Endodermal cell (in vitro differentiated cells): ENCODE measurements at regions not wholly inside any gene's neighbourhood (a gene's known extent, or its start where the extent isn't known, plus 50 kb on each side); places are given as distances from the start of the nearest gene placed in this dataset.

ENCODE experiments used
- DNase-seq: peaks from one replicate; pipeline ENCODE4 v3.0.0-alpha.2; 2017
- H3K27ac ChIP-seq: 2 replicates; pipeline ENCODE4 v1.5.1; 2013; ENCODE audit warnings: mild to moderate bottlenecking, low read depth, low read length, moderate library complexity
- H3K27me3 ChIP-seq: 2 replicates; pipeline ENCODE4 v1.6.1; 2013; ENCODE audit warnings: mild to moderate bottlenecking, low read length, moderate library complexity; ENCODE audit not compliant: insufficient read depth, control insufficient read depth, poor library complexity, severe bottlenecking
- H3K36me3 ChIP-seq: 2 replicates; pipeline ENCODE4 v1.7.0; 2013; ENCODE audit warnings: mild to moderate bottlenecking, low read length, moderate library complexity; ENCODE audit not compliant: control insufficient read depth, insufficient read depth
- H3K4me1 ChIP-seq: one replicate; pipeline ENCODE4 v1.7.0; 2013; ENCODE audit warnings: low read length; ENCODE audit not compliant: control insufficient read depth, insufficient read depth
- H3K4me3 ChIP-seq: 2 replicates; pipeline ENCODE4 v1.5.1; 2013; ENCODE audit warnings: mild to moderate bottlenecking, low read length, moderate library complexity
- H3K9ac ChIP-seq: 2 replicates; pipeline ENCODE4 v1.6.1; 2013; ENCODE audit warnings: mild to moderate bottlenecking, low read length, moderate library complexity; ENCODE audit not compliant: poor library complexity, severe bottlenecking; ENCODE audit errors: extremely low read depth
- H3K9me3 ChIP-seq: 2 replicates; pipeline ENCODE4 v1.6.1; 2013; ENCODE audit warnings: mild to moderate bottlenecking, low read length, moderate library complexity; ENCODE audit not compliant: control insufficient read depth
- H3K27ac Mint-ChIP-seq: 2 replicates; pipeline ENCODE4 v1.8.0; 2020; ENCODE audit warnings: mixed read lengths
- H3K27me3 Mint-ChIP-seq: 2 replicates; pipeline ENCODE4 v1.8.0; 2021; ENCODE audit warnings: mild to moderate bottlenecking, mixed read lengths; ENCODE audit not compliant: insufficient read depth
- H3K36me3 Mint-ChIP-seq: 2 replicates; pipeline ENCODE4 v1.8.0; 2020; ENCODE audit warnings: low read depth, mixed read lengths
- H3K4me1 Mint-ChIP-seq: 2 replicates; pipeline ENCODE4 v1.8.0; 2020; ENCODE audit warnings: mixed read lengths
- H3K4me3 Mint-ChIP-seq: 2 replicates; pipeline ENCODE4 v1.8.0; 2020; ENCODE audit warnings: mild to moderate bottlenecking, moderate library complexity, mixed read lengths
- H3K9me3 Mint-ChIP-seq: 2 replicates; pipeline ENCODE4 v1.8.0; 2020; ENCODE audit warnings: mild to moderate bottlenecking, mixed read lengths
- CTCF ChIP-seq: fragments of 200-600 bp; sonication (generic); conservative IDR thresholded peaks from 2 replicates; pipeline ENCODE4 v1.5.0; 2021; ENCODE audit warnings: antibody characterized with exemption, mild to moderate bottlenecking
- WGBS, 2 experiments: methylation state at CpG; one replicate each; pipeline versions ENCODE4 v1.1.5 to v1.1.7; 2013; ENCODE audit warnings: missing lambda C conversion rate in 2 of 2, mixed read lengths in 1 of 2; ENCODE audit not compliant: insufficient coverage in 1 of 2, insufficient read length in 1 of 2; 5-methylcytosine and 5-hydroxymethylcytosine counted together

DNA sequence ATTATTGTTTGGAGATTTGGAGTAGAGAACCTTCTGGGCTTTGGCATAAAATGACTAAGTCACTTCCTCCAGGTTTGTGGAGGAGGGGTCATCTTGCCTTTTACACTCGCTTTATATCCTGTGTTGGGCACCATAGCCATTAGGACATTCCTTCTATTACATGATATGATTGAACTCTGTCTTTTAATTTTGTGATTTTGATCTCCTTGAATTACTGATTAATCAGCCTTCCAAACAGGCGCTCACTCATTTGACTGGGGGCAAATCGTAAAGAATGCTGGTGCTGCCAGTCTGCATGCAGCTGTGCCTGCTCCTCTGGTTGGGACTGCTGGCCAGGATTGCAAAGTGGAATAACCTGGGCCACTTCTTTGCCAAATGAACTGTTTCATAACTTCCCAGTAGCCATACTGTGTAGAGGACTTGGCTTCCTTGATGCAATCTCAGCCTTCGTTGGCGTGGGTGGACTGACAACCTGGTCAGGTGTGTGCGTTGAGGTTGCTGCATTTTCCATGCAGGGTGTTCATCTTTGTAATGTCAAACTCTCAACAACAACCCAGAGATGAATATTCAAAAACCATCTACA, 65.9 kb upstream of the RAB11FIP2 start:
- Mint-ChIP-seq H3K27me3 (peaks cover 1% of the 10 kb centered on the region), H3K4me3 (no peak overlapping the region), H3K36me3 (no peaks in the 10 kb centered on the region), H3K27ac (no peak overlapping the region), H3K9me3 (no peaks in the 10 kb centered on the region), H3K4me1 (peaks cover 2% of the 10 kb centered on the region)
- no peak for DNase-seq
- Histone ChIP-seq H3K4me3 (no peak overlapping the region), H3K27me3 (no peaks in the 10 kb centered on the region), H3K36me3 (no peaks in the 10 kb centered on the region), H3K9me3 (no peaks in the 10 kb centered on the region), H3K27ac (no peak overlapping the region), H3K4me1 (no peaks in the 10 kb centered on the region), H3K9ac (no peak overlapping the region)
- 97 to 100% methylated on average over 2 to 6 of the region's 6 CpGs for WGBS, 2 experiments
- no peak for TF ChIP-seq CTCF

DNA sequence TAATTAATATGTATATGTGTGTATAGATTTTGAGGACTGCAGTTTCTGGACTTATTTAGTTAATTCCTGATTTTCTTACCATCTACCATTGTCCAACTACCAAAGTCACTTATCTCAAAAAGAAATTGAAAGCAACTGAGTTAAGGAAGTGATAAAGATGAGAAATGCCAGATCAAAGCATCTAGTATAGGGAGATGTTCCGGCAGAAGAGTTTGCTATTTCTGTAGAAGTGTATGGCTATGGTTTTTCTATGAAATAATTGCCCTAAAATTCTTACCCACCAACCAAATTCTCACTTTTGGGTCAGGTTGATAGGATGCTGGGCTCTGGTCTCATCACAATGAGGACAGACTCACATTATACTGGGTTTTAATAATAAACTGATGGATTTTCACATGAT, 64.0 kb upstream of the RAB11FIP2 start:
- H3K27me3 Mint-ChIP-seq = peaks cover 8% of the 10 kb centered on the region
- H3K4me3 Mint-ChIP-seq = no peak overlapping the region
- H3K36me3 Mint-ChIP-seq = no peaks in the 10 kb centered on the region
- Histone ChIP-seq H3K9me3 (no peaks in the 10 kb centered on the region), H3K9ac (no peak overlapping the region), H3K4me3 (no peak overlapping the region), H3K27ac (no peak overlapping the region), H3K27me3 (peaks cover 7% of the 10 kb centered on the region), H3K36me3 (no peaks in the 10 kb centered on the region), H3K4me1 (no peaks in the 10 kb centered on the region)
- 100% methylated on average over 1 of the region's 1 CpG; no CpG with 5 or more reads in 1 of the 2 experiments for WGBS, 2 experiments
- DNase-seq = no peak
- H3K9me3 Mint-ChIP-seq = no peaks in the 10 kb centered on the region
- H3K4me1 Mint-ChIP-seq = peaks cover 2% of the 10 kb centered on the region
- H3K27ac Mint-ChIP-seq = no peak overlapping the region
- TF ChIP-seq CTCF = no peak

- Mint-ChIP-seq H3K27ac (no peak overlapping the region), H3K9me3 (no peaks in the 10 kb centered on the region), H3K4me3 (no peak overlapping the region), H3K4me1 (peaks cover 2% of the 10 kb centered on the region), H3K27me3 (peaks cover 19% of the 10 kb centered on the region), H3K36me3 (no peaks in the 10 kb centered on the region)
- WGBS, 2 experiments = 85 to 90% methylated on average over 16 to 17 of the region's 20 CpGs
- Histone ChIP-seq H3K9me3 (no peaks in the 10 kb centered on the region), H3K27ac (peak overlapping the region; percentile 11), H3K4me1 (no peaks in the 10 kb centered on the region), H3K4me3 (no peak overlapping the region), H3K36me3 (no peaks in the 10 kb centered on the region), H3K27me3 (peaks cover 7% of the 10 kb centered on the region), H3K9ac (no peak overlapping the region)
- no peak for DNase-seq
- TF ChIP-seq CTCF = no peak
These were observed 61.7 kb upstream of the RAB11FIP2 start for GRCh38 chr10:118108194-118109026.
